ENCODE measurements at regions not wholly inside any gene's neighbourhood (a gene's known extent, or its start where the extent isn't known, plus 50 kb on each side); places are given as distances from the start of the nearest gene placed in this dataset.
A peak's percentile ranks its signal among the peaks of the same experiment; 100 is the strongest.
"Not testable (repeated sequence)": the region's sequence is repeated elsewhere in the genome, so short reads cannot be mapped to it uniquely, and the experiment has no call there.

DNA sequence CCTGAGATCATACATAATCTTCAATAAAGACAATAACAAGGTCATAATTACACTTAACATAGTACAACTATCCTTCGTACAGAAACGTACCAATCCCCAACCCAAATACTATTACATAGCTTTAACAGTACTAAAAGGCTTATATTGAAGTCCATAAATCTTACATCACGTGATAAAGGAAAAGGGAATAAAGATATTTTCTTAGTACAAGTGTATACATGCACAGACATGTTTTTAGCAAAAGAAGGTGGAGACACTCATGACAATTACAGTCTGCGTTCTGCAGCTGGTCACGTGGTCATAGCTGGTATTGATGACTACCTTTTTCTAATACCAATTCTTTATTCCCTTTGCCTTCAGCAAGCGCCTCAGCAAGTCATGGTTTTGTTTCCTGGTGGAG lies 464.5 kb upstream of the SLITRK5 start:
- no peak for DNase-seq (ENCODE audit: low spot score)

DNA sequence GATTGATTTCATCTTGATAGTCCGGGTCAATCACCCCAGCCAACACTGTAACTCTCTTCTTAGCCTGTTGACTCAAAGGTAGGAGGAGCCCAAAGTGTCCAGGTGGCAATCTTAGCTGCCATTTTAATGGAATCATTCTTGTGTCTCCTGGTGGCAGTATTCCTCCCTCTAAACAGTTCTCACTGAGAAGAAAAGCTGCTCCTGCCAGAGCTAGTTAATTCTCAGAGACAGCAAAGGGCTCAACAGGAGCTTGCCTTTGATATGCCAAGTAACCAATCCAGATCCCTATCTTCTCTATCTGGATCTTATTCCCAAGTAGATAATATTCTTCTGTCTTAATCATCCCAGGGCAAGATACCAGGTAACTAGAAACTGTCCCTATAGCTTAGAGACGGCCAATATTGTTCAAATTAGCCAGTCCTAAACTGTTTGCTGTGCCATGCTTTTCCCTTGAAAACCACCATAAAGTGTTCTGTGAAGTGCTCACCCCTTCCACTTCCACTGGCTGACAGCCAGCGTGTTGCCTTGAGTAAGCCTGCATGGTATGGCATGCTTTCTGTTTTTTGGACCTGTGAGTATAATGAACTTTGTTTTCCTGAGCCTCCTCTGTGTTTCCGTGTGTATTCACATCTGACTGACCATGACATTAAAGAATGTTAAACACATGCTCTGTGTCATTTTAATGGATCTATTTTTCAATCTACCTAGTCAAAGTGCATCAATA lies 463.7 kb upstream of the SLITRK5 start:
- DNase-seq (ENCODE audit: low spot score) = no peak

GRCh38 chr13:87208636-87209035 lies 462.5 kb upstream of the SLITRK5 start:
- no peak for DNase-seq (ENCODE audit: low spot score)

- DNase-seq (ENCODE audit: low spot score) = no peak
Observed at GRCh38 chr13:87234981-87235380, 436.2 kb upstream of the SLITRK5 start.

DNA sequence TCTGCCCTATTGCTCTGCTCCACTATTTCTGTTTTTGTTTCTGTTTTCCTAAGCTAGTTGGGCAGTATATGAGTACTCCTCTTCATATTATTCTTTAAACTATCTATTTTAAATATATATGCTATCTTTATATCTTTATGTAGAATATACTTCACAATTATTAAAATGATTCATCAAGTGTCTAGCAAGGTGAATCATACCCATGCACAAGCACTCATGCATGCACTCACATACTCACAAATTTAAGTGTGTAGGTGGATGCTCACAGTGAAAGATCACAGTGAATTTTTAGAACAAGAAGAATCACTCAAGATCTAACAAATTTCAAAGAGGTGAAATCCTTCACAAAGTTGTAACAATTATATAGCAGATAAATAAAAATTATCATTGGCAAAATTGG lies 435.6 kb upstream of the SLITRK5 start:
- DNase-seq (ENCODE audit: low spot score) = no peak

- no peak for DNase-seq (ENCODE audit: low spot score)
Observed at GRCh38 chr13:87244256-87244890, 426.8 kb upstream of the SLITRK5 start.

DNA sequence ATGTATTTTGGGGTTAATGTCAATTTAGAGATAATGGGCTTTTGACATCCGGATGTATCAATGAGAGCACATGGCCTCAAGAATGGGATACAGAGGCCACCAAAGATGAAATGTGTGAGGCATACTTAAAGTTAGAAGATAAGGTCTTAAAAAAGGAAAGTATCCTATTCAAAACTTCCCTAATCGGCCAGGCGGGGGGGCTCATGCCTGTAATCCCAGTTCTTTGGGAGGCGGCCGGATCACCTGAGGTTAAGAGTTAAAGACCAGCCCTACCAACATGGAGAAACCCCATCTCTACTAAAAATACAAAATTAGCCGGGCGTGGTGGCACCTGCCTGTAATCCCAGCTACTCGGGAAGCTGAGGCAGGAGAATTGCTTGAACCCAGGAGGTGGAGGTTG lies 421.3 kb upstream of the SLITRK5 start:
- DNase-seq (ENCODE audit: low spot score) = not testable (repeated sequence)

GRCh38 chr13:87255394-87255793 lies 415.8 kb upstream of the SLITRK5 start:
- DNase-seq (ENCODE audit: low spot score) = no peak

- DNase-seq (ENCODE audit: low spot score) = peak; percentile 47
Observed at GRCh38 chr13:87259479-87260083, 411.6 kb upstream of the SLITRK5 start.

- peak; percentile 44 for DNase-seq (ENCODE audit: low spot score)
Observed at GRCh38 chr13:87274209-87274819, 396.9 kb upstream of the SLITRK5 start.

DNA sequence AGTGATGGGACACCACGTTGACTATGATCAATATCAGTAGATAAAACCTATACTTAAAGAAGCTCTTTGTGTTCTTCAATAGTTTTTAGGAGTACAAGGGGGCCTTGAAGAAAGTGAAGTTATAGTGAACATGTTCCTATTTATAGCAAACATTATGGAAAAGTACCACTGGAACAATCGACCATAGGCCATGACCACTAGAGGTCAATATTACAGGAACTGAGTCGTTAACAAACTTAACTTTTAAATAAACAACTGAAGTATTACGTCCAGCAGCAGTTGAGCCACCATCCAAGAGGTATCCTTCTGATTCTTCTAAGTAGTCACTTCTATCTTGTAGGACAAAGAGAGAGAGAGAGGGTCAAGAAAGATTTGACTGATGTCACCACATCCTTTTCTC lies 391.0 kb upstream of the SLITRK5 start:
- no peak for DNase-seq (ENCODE audit: low spot score)

- no peak for DNase-seq (ENCODE audit: low spot score)
Observed at GRCh38 chr13:87287721-87288120, 383.4 kb upstream of the SLITRK5 start.

- no peak for DNase-seq (ENCODE audit: low spot score)
Observed at GRCh38 chr13:87295636-87296035, 375.5 kb upstream of the SLITRK5 start.

DNA sequence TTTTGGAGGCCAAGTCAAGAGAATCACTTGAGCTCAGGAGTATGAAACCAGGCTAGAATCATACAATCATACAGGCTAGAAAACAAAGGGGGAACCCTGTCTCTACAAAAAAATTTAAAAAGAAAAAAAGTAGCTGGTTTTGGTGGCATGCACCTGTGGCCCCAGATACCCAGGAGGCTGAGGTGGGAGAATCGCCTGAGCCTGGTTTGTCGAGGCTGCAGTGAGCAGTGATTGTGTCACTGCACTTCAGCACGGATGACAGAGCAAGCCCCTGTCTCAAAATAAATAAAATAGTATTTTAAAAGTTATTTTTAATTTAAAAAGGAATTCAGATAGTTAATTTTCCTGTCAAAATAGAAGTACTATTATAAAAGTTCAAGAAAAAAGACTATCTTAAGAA lies 369.1 kb upstream of the SLITRK5 start:
- DNase-seq (ENCODE audit: low spot score) = no peak

- DNase-seq (ENCODE audit: low spot score) = no peak
Observed at GRCh38 chr13:87302931-87303330, 368.2 kb upstream of the SLITRK5 start.

GRCh38 chr13:87311165-87311564 lies 360.0 kb upstream of the SLITRK5 start:
- no peak for DNase-seq (ENCODE audit: low spot score)

GRCh38 chr13:87314822-87315221 lies 356.3 kb upstream of the SLITRK5 start:
- no peak for DNase-seq (ENCODE audit: low spot score)

- DNase-seq (ENCODE audit: low spot score) = no peak
Observed at GRCh38 chr13:87322386-87322785, 348.8 kb upstream of the SLITRK5 start.

DNA sequence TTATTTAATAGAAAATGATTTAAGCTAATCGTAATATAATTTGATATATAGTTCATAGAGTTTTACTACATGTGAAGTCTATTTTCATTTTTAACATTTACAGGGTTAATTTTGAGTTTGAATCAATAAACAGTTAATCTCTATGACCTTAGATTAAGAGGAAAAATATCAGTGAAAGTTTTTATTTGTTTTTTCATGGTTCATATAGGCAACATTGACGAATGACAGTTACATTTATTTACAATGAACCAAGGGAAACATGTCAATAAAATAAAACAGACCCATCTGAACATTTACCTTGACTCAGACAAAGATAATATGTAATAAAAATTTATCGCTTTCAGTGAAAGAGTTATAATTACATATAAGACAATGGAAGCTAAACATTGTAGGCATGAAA lies 346.6 kb upstream of the SLITRK5 start:
- no peak for DNase-seq (ENCODE audit: low spot score)

DNA sequence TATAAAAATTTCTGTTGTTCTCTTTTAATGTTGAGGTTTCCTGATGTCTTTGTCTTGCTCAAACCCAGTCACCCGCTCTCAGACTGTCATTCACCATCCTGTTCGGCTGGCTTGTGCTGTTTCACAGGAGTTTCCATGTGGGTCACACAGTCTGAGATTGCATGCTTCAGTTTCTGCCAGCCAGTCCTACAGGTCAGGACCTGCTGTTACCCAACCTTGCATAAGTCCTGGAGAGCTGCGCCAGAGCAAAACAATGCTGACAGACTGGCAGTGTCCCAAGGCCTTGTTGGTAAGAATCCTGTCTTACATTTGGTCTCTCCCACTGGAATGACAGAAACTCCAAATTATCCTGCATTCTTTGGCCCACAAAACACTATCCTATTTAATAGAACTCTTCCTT lies 340.0 kb upstream of the SLITRK5 start:
- DNase-seq (ENCODE audit: low spot score) = peak; percentile 13

DNA sequence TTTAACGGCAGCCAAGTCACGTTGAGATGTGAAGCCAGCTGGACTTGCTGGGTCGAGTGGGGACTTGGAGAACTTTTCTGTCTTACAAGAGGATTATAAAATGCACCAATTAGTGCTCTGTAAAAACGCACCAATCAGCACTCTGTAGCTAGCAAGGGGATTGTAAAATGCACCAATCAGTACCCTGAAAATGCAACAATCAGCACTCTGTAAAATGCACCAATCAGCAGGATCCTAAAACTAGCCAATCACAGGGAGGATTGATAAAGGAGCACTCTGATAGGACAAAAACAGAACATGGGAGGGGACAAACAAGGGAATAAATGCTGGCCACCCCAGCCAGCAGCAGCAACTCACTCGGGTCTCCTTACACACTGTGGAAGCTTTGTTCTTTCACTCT lies 337.6 kb upstream of the SLITRK5 start:
- DNase-seq (ENCODE audit: low spot score) = no peak

DNA sequence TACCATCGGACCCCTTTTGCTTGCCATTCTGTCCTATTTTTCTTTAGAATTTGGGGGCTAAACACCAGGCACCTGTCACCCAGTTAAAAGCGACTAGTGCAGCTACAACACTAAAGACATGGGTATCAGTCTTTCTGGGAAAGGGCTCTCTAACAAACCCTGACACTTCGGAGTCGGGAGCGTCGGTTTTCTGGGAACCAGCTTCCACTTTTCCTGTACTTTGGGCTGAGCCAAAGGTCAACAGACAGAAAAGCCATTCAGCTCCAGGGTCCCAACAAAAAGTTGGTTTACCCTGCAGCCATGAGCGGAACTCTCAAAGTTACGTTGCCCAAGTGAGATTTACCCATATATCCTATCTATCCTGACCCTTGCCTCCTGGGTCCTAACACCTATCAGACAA lies 337.0 kb upstream of the SLITRK5 start:
- no peak for DNase-seq (ENCODE audit: low spot score)

GRCh38 chr13:87336346-87336889 lies 334.8 kb upstream of the SLITRK5 start:
- DNase-seq (ENCODE audit: low spot score) = not testable (repeated sequence)
